Stimulated activated CD4-positive, alpha-beta T cell treated with anti-CD3 and anti-CD28 coated beads, Interleukin-2, amount 100 ng/mL, for 48 hours (primary cell): ENCODE measurements at regions not wholly inside any gene's neighbourhood (a gene's known extent, or its start where the extent isn't known, plus 50 kb on each side); places are given as distances from the start of the nearest gene placed in this dataset.

Source experiments
- DNase-seq, 2 donors: peaks; one replicate each; pipeline ENCODE4 v3.0.0-alpha.2; 2020

- DNase-seq = no peak
Observed at GRCh38 chr2:193334401-193334800, 1139.7 kb upstream of the TMEFF2 start.

DNA sequence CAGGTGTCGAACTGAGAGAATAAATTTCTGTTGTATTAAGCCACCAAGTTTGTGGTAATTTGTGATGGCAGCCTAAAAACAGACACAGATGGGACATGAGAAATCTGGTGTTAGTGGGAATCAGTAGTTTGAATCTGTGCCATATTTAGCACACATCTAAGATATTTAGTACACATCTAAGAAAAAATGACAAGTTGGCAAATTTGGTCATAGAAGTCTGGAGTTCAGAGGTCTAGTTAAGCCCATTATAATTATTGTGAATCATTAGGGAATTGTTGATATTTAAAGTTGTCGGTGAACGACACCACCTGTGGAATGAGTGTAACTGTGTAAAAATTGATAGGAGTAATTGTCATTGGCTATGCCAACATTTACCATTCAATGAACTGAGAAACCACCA lies 1138.8 kb upstream of the TMEFF2 start:
- DNase-seq = no peak

DNA sequence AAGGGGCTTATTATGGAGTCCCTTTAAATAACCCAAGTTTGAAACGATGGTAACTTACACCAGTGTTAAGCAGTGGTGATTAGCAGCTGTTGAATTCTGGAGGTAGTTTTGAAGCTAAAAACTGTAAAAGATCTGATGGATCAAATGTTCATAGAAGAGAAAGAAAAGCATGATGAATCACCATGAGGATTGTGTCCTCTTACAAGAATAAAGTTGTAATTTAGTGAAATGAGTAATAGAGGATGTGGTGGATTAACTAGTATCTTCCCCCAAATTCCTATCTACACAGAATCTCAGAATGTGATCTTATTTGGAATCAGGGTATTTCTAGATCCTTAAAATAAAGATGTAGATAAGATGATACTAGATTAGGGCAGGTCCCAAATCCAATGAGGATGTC lies 1138.2 kb upstream of the TMEFF2 start:
- DNase-seq = no peak

DNA sequence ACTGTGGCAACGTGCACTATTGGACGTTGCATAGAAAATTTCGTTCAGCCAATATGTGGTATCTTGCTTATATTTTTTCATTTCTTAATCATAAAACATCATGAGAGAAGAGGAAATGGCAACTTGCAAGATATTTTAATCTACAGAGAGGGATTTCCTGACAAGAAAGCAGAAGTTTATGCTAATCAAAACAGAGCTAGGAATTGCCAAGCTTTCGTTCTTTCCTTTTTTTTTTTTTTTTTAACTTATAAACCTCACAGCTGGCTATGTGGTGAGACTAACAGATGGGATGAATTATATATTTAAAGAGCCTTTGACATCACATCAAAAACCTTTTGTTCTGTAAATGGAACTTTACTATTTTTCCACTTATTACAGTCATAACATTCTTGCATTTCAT lies 1136.9 kb upstream of the TMEFF2 start:
- DNase-seq = no peak

GRCh38 chr2:193326296-193326695 lies 1131.6 kb upstream of the TMEFF2 start:
- no peak for DNase-seq

DNA sequence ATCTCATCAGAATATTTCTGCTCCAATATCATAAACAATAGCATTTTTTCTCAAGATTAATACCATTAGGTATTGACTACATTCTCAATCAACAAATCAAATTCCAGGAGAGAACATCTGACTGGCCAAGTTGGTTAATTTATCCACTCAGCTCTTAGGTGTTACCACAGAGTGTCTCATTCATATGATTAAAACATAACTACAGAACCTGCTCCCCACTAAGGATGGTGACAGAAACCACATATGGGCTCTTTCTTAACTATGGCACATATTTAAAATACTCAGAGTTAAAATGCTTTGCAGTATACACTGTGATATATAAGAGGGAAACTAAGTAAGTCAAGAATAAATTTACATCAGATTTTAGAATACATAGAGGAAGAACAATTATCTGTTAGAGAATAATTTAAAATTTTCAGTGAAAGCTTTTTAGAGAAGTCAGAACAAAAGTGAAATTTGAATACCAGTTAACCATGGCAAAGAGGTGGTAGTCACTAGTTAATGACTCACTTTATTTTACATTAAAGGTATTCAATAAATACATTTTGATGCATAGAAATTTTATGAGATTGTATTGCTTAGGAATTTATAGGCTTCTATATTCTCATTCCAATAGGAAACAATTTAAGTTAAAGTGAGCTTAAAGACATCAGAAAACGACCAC lies 1120.8 kb upstream of the TMEFF2 start:
- DNase-seq = no peak

GRCh38 chr2:193303464-193303863 lies 1108.7 kb upstream of the TMEFF2 start:
- DNase-seq = no peak

GRCh38 chr2:193294371-193294770 lies 1099.6 kb upstream of the TMEFF2 start:
- DNase-seq = no peak

DNA sequence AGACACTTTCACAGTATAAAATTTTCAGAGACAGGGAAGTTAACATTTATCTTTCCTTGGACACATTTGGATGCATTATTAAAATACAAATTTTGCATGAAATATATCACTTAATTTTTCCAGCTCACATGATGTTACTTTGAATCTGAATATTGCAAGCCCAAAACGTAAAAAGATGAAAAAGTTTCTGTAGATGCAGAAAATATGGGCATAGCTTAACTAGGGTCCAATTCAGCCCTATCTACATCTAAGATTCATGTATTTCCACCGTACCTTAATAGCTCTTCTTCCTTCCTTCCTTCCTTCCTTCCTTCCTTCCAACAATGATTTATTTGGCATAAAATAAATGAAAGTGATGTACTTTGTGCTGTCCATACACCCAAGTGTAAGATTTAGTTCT lies 1084.6 kb upstream of the TMEFF2 start:
- DNase-seq = no peak

- DNase-seq = no peak
Observed at GRCh38 chr2:193276988-193277387, 1082.3 kb upstream of the TMEFF2 start.

- DNase-seq = no peak
Observed at GRCh38 chr2:193276560-193276959, 1081.8 kb upstream of the TMEFF2 start.

GRCh38 chr2:193276069-193276468 lies 1081.3 kb upstream of the TMEFF2 start:
- no peak for DNase-seq

DNA sequence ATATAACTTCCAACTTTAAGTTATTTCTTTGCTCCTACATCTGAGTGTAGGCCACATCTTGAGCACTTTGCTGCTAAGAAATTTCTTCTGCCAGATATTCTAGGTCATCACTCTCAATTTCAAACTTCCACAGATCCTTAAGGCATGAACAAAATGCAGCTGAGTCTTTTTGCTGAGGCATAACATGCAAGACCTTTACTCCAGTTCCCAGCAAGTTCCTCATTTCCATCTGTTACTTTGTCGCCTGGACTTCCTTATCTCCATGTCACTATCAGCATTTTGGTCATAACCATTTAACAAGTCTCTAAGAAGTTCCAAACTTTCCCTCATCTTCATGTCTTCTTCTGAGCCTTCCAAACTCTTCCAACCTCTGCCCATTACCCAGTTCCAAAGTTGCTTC lies 1077.3 kb upstream of the TMEFF2 start:
- DNase-seq = no peak

DNA sequence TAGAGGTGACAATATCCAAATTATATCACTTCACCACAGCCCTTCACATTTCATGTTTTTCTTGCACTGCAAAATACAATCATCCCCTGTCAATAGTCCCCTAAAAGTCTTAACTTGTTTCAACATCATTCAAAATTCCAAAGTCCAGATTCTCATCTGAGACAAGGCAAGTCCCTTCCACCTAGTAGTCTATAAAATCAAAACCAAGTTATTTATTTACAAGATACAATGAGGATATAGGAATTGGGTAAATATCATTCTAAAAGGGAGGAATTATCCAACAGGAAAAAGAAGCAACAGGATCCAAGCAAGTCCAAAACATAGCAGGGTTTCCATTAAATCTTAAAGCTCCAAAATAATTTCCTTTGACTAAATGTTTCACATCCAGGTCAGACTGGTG lies 1076.1 kb upstream of the TMEFF2 start:
- DNase-seq = no peak

GRCh38 chr2:193267496-193268002 lies 1072.8 kb upstream of the TMEFF2 start:
- no peak for DNase-seq

- DNase-seq = no peak
Observed at GRCh38 chr2:193253014-193253530, 1058.3 kb upstream of the TMEFF2 start.

DNA sequence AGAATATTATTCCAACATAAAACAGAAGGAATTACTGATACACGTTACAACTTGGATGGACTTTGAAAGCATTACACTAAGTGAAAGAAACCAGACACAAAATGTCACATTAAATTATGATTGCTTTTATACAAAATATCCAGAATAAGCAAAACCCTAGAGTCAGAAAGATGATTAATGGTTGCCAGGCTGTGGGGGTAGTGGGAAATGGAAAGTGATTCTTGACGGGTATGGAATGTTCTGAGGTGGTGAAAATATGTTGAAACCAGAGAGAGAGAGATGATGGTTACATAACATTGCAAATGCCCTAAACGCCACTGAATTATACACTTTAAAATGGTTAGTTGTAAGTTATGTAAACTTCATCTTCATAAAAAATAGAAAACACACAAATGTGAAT lies 1057.2 kb upstream of the TMEFF2 start:
- DNase-seq = no peak

DNA sequence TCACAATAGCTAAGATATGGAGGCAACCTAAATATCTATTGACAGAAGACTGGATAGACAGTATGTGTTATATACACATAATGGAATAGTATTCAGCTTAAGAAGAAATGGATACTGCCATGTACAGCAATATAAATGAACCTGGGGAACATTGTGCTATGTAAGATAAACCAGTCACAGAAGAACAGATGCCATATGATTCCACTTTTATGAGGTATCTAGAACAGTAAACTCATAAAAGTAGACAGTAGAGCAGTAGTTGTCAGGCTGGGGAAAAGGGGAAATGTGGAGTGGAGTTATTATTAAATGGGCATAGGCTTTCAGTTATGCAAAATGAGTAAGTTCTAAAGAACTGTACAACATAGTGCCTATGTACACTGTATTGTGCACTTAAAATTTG lies 1055.7 kb upstream of the TMEFF2 start:
- DNase-seq = no peak

GRCh38 chr2:193240752-193241151 lies 1046.0 kb upstream of the TMEFF2 start:
- DNase-seq = no peak

- no peak for DNase-seq
Observed at GRCh38 chr2:193231634-193232033, 1036.9 kb upstream of the TMEFF2 start.

DNA sequence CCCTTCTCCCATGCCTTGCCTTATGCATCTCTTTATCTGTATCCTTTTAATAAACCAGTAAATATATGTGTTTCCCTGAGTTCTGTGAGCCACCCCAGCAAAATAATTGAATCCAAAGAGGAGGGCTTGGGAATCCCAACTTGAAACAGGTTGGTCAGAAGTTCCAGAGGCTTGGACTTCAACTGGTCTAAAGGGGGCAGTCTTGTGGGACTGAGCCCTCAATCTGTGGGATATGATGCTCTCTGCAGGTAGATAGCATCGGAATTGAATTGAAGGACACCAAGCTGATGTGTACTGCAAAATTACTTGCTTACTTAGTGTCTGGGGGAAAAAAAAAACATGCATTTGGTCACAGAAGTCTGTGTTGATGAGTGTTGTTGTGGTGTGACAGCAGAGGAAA lies 1033.5 kb upstream of the TMEFF2 start:
- no peak for DNase-seq

DNA sequence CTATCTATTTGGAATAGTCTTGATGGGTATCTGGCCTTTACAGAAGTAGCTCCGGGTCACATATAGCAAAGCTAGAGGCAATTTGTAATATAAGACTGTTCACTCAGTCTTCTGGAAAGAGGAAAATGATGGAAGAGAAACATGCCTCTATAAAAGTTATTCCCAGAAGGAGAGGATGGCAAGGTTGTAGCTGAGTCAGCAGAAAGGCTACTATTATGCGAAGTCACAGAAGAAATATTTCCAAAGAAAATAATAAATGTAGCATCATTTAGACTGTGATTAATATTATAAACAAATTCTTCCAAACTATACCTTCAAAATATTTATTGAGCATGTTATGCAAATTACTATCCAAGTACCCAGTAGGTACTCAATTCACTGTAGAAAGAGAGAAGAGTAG lies 1027.7 kb upstream of the TMEFF2 start:
- DNase-seq = no peak

- no peak for DNase-seq
Observed at GRCh38 chr2:193219413-193219812, 1024.7 kb upstream of the TMEFF2 start.

DNA sequence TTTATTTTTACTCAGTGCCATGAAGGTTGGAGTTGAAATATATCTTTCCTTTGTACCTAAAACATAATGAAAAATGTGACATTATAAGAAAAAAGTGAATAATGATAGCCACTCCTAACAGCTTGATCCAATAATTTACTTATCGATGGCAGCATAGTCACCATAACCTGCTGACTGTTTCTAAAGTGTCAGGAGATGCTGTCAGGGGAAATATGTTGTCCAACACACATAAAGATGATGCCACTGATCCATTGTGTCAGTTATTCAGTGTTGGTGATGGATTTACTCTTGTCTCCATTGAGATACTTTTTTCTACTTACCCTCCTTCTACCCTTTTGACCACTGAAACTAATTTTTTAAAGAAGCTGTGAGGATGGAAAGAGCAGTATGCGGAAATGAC lies 1006.9 kb upstream of the TMEFF2 start:
- no peak for DNase-seq

- no peak for DNase-seq
Observed at GRCh38 chr2:193199322-193199721, 1004.6 kb upstream of the TMEFF2 start.
